Ishikawa (cell line): ENCODE measurements at regions not wholly inside any gene's neighbourhood (a gene's known extent, or its start where the extent isn't known, plus 50 kb on each side); places are given as distances from the start of the nearest gene placed in this dataset.

ENCODE experiments used
- CEBPB ChIP-seq: IDR thresholded peaks from 2 replicates; pipeline ENCODE4 v1.6.1; 2012
- CREB1 ChIP-seq: IDR thresholded peaks from 2 replicates; pipeline ENCODE4 v1.6.1; 2012; ENCODE audit warnings: low read depth
- EP300 ChIP-seq: IDR thresholded peaks from 2 replicates; pipeline ENCODE4 v1.6.1; 2012; ENCODE audit warnings: borderline replicate concordance
- FOXM1 ChIP-seq: IDR thresholded peaks from 2 replicates; pipeline ENCODE4 v1.6.1; 2012; ENCODE audit warnings: low read depth, borderline replicate concordance
- MAX ChIP-seq: IDR thresholded peaks from 2 replicates; pipeline ENCODE4 v1.6.1; 2012
- REST ChIP-seq: IDR thresholded peaks from 2 replicates; pipeline ENCODE4 v1.6.1; 2012; ENCODE audit warnings: low read depth, mild to moderate bottlenecking
- TAF1 ChIP-seq: IDR thresholded peaks from 2 replicates; pipeline ENCODE4 v1.6.1; 2012; ENCODE audit warnings: low read depth, mild to moderate bottlenecking
- TCF12 ChIP-seq: IDR thresholded peaks from 2 replicates; pipeline ENCODE4 v1.6.1; 2012; ENCODE audit warnings: low read depth
- USF1 ChIP-seq: IDR thresholded peaks from 2 replicates; pipeline ENCODE4 v1.6.1; 2012
- YY1 ChIP-seq: IDR thresholded peaks from 2 replicates; pipeline ENCODE4 v1.6.1; 2012; ENCODE audit warnings: low read depth

GRCh38 chr2:211126256-211126655, 569.9 kb downstream of the CPS1 start:
- TF ChIP-seq YY1 (no peak), USF1 (no peak), MAX (no peak), EP300 (no peak), FOXM1 (no peak), CREB1 (no peak), TAF1 (no peak), REST (no peak), CEBPB (no peak), TCF12 (no peak)
